ENCODE measurements at regions not wholly inside any gene's neighbourhood (a gene's known extent, or its start where the extent isn't known, plus 50 kb on each side); places are given as distances from the start of the nearest gene placed in this dataset.

DNA sequence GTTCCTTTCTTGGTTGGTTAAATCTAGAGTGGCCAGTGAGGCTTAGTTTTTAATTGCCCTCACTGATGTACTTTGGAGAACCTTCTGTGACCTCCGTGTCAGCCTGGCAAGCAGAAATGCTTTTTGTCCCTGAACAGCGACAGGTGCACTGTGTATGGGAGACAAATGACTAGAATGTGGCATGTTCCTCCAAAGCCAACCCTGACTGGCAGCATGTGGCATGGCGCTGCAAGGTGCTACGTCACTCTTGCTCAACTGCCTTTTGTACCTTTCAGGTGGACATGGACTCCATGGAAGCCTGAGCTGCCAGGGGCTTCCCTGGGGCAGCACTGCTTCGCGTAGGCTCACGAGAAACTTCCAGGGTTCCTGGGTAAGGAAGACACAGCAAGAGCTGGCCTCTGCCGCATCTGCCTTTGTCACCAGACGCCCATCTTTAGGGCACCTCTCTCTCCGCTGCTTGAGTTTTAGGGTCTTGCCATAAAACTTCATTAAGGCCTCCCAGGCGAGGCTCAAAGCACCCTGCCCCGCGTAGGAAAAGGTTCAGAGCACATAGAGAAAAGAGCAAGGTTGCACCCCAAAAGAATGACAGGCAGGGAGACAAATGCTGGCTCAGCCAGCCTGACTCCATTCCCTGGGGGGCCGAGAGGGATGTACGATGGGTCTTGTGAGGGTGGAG, 167.1 kb upstream of the SOX1 start:
- Histone ChIP-seq H3K36me3 (no peaks in the 10 kb centered on the region), H3K4me3 (ENCODE audit: low read depth, low read length) (no peak overlapping the region), H3K27me3 (peaks cover 48% of the 10 kb centered on the region), H3K4me1 (no peaks in the 10 kb centered on the region), H3K9me3 (no peaks in the 10 kb centered on the region)
- DNase-seq = no peak
- TF ChIP-seq CTCF (IDR thresholded peaks at IDR 0.05; ENCODE audit: low read depth, low read length) = no peak

DNA sequence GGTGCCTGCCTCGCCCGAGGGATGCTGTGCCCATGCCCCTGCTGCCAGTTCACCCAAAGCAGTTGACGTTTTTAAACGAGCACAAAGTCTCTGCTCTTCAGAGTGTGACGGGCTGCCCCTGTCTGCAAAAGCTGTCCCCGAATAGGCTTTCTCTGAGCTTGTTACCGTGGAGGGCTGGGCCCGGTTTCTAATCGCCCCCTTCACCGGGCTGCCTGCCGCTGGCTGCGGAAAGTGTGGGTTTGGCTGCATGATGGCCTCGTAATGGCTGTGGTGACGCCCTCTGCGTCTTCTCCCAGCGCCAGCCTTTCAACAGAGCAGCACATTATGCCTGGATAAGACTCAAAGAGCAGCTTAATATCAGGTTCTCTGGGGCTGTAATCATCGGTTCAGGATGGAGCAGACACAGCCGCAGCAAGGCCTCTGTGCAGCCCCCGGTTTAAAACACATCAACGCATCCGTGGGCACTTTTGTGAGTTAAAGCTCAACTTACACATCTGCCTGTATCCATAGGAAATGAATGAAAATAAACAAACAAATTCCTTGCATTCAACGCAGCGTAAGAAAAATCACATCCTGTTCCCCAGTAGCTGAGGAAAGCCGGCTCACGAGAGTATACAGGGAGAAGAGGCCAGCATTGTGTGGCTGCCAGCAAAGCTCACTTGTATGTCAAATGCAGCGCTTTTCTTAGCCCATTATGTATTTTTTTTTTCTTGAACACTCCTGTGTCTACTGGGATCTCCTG, 166.4 kb upstream of the SOX1 start:
- H3K4me1 ChIP-seq = no peaks in the 10 kb centered on the region
- no peak for DNase-seq
- TF ChIP-seq CTCF (IDR thresholded peaks at IDR 0.05; ENCODE audit: low read depth, low read length) = no peak
- H3K36me3 ChIP-seq = no peaks in the 10 kb centered on the region
- peaks cover 48% of the 10 kb centered on the region for H3K27me3 ChIP-seq
- H3K4me3 ChIP-seq (ENCODE audit: low read depth, low read length) = no peak overlapping the region
- no peaks in the 10 kb centered on the region for H3K9me3 ChIP-seq

DNA sequence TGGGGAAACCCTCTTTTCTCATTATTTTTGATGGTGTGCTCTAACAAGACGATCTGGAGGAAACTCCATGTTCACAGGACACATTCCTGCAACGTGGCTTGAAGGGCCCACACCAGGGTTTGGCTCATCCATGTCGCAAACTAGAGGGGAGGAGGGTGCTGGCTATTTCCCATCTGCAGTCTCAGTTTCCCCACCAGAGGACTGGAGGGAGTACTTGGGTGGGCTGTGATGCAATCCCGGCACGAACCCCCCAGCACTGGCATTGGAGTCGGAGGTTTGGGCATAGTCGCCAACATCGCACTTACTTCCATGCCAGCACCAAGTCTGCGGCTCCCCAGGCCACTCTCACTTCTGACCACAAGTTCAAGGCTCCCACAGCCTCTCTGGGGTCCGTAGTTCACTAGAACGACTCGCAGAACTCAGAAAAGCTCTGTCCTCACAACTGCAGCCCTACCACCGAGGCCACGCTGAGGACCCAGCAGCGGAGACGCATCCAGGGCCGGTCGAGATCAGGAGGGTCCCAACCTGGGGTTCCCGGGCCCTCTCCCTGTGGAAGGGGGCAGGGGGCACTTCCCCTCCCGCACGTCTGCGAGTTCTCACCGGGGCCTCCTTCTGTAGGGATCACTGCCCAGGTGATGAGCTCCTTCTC, 165.6 kb upstream of the SOX1 start:
- no peaks in the 10 kb centered on the region for H3K4me1 ChIP-seq
- H3K4me3 ChIP-seq (ENCODE audit: low read depth, low read length) = no peak overlapping the region
- H3K36me3 ChIP-seq = no peaks in the 10 kb centered on the region
- no peaks in the 10 kb centered on the region for H3K9me3 ChIP-seq
- no peak for TF ChIP-seq CTCF (IDR thresholded peaks at IDR 0.05; ENCODE audit: low read depth, low read length)
- DNase-seq = no peak
- H3K27me3 ChIP-seq = peaks cover 48% of the 10 kb centered on the region

DNA sequence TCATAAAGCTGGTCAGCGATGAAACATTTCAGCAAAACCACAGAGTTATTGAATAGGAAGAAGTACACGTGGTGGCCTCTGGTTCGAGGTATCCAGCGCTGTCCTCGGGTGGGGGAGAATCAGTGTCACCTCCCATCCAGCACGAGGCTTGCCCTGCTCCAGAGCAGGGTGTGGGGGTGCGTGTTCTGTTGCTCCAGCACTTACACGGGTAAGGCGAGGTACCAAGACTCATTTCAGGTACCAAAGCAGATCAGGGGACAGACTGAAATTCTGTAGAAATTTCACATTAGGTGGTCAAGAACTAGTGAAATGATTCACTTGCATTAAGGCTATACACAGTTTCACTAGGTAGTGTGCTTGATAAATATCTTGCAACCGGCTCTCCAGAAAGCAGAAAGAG, 164.2 kb upstream of the SOX1 start:
- TF ChIP-seq CTCF (IDR thresholded peaks at IDR 0.05; ENCODE audit: low read depth, low read length) = no peak
- no peaks in the 10 kb centered on the region for H3K9me3 ChIP-seq
- H3K36me3 ChIP-seq = no peaks in the 10 kb centered on the region
- no peaks in the 10 kb centered on the region for H3K4me1 ChIP-seq
- peaks cover 52% of the 10 kb centered on the region for H3K27me3 ChIP-seq
- no peak for DNase-seq
- H3K4me3 ChIP-seq (ENCODE audit: low read depth, low read length) = no peak overlapping the region

DNA sequence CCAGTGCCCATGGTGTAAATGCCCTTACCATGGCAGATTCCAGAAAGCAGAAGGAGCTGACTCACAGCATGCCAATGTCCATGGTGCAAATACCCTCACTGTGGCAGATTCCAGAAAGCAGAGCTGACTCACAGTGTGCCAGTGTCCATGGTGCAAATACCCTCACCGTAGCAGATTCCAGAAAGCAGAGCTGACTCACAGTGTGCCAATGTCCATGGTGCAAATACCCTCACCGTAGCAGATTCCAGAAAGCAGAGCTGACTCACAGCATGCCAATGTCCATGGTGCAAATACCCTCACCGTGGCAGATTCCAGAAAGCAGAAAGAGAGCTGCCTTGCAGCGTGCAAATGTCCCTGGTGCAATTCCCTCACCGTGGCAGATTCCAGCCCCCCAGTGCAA, 163.8 kb upstream of the SOX1 start:
- Histone ChIP-seq H3K9me3 (no peaks in the 10 kb centered on the region), H3K4me3 (ENCODE audit: low read depth, low read length) (no peak overlapping the region), H3K36me3 (no peaks in the 10 kb centered on the region), H3K27me3 (peaks cover 50% of the 10 kb centered on the region), H3K4me1 (no peaks in the 10 kb centered on the region)
- no peak for TF ChIP-seq CTCF (IDR thresholded peaks at IDR 0.05; ENCODE audit: low read depth, low read length)
- DNase-seq = no peak

GRCh38 chr13:111904166-111904565, 162.8 kb upstream of the SOX1 start:
- DNase-seq = no peak
- H3K36me3 ChIP-seq = no peaks in the 10 kb centered on the region
- no peak overlapping the region for H3K4me3 ChIP-seq (ENCODE audit: low read depth, low read length)
- no peaks in the 10 kb centered on the region for H3K4me1 ChIP-seq
- peaks cover 52% of the 10 kb centered on the region for H3K27me3 ChIP-seq
- H3K9me3 ChIP-seq = no peaks in the 10 kb centered on the region
- no peak for TF ChIP-seq CTCF (IDR thresholded peaks at IDR 0.05; ENCODE audit: low read depth, low read length)

Data from BE2C (cell line).